GM12874 (cell line): ENCODE measurements at regions not wholly inside any gene's neighbourhood (a gene's known extent, or its start where the extent isn't known, plus 50 kb on each side); places are given as distances from the start of the nearest gene placed in this dataset.

Experiments
- TF ChIP-seq, protein P1 (sequence below): IDR thresholded peaks from 2 replicates; pipeline ENCODE4 v1.5.1; 2011; ENCODE audit warnings: low read depth, mild to moderate bottlenecking, control low read depth, low read length, moderate library complexity; ENCODE audit not compliant: insufficient read depth

DNA sequence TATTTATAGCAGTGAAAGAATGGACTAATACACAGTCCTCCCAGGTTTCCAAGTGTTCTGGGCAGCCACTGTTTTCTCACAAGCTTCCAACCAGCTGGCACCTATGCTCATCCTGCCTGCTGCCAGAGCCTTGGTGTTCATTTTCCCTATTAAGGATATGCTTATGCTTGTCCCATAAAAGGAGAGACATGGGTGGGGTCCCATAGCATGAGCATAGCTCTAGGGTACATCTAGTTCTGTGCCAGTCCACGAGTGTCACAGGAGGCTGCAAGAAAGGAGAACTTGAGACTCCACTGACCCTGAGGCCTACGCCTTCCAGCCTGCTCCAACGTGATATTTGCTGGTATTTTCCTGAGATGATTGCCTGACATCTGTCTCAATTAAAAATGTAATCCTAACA is 192.4 kb upstream of the PTGFR start:
- TF ChIP-seq, protein P1, sequence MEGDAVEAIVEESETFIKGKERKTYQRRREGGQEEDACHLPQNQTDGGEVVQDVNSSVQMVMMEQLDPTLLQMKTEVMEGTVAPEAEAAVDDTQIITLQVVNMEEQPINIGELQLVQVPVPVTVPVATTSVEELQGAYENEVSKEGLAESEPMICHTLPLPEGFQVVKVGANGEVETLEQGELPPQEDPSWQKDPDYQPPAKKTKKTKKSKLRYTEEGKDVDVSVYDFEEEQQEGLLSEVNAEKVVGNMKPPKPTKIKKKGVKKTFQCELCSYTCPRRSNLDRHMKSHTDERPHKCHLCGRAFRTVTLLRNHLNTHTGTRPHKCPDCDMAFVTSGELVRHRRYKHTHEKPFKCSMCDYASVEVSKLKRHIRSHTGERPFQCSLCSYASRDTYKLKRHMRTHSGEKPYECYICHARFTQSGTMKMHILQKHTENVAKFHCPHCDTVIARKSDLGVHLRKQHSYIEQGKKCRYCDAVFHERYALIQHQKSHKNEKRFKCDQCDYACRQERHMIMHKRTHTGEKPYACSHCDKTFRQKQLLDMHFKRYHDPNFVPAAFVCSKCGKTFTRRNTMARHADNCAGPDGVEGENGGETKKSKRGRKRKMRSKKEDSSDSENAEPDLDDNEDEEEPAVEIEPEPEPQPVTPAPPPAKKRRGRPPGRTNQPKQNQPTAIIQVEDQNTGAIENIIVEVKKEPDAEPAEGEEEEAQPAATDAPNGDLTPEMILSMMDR, result no peak

DNA sequence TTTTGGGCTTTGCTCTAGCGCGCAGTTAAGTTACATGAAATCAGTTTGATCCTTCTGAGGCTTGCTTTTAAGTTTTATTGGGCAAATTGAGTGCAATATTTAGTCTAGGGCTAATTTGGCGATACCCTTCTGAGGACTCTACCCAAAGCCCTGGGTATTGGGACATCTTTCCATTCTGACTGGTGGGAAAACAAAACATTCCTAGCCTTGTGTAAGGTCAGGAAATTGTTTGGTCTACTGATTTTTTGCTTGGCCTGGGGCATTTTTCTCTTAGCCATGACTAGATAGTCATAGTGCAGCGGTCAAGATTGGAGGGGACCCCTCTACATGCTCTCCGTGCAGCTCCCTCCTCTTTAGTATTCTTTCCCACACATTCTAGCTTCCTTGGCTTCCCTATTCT is 189.6 kb upstream of the PTGFR start:
- TF ChIP-seq, protein P1, result no peak

DNA sequence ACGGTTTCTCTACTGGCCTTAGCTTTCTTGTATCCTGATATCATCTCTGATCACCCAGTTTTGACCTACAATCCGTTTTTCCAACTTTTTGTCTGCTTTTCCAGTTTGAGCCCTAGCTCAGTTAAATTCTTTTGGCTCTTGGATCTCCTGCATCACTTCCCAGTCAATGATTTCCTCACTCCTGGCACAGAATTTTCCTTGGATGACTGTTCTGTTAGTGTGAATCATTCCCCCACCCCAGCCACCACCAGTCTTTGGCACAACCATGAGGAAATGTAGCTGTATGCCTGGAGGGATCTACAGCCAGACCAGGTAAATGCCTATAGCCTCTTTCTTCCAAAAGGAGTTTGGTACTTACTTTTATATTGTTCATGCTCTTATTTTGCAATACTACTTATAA is 187.2 kb upstream of the PTGFR start:
- TF ChIP-seq, protein P1, result no peak

DNA sequence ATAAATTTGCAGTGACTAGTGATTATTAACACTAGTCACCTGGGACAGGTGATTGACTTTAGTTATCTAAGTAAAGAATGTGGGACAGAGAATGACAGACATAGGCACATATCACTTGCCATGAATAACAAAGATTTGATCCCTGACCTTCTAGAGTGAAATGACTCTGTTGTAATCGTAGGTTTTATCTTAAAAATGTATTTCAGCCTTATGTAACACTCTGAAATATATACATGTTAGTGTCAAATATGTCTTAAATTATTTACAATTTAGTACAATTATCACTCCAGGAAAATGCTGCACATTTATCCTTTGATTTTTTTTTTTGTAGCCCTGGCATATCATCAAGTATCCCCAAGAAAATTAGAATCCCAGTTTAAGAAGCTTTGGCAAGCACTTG is 186.4 kb upstream of the PTGFR start:
- TF ChIP-seq, protein P1, result no peak

DNA sequence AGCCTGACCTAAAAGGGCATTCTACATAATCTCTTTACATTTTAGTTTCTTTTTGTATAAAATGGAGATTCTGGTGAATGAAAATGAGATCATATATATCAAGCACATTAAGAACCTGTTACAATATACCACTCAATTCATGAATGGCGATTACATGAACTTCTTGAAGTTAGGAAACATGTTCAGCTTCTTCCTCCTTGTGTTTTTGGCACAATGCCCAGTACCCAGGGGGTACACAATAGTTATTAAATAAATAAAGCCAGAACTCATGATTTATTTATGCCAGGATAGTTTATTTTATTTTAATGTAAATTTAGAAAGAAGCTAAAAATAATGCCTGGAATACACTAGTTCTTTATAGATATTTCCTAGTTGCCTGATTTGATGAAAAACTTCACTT is 186.0 kb upstream of the PTGFR start:
- TF ChIP-seq, protein P1, result no peak

DNA sequence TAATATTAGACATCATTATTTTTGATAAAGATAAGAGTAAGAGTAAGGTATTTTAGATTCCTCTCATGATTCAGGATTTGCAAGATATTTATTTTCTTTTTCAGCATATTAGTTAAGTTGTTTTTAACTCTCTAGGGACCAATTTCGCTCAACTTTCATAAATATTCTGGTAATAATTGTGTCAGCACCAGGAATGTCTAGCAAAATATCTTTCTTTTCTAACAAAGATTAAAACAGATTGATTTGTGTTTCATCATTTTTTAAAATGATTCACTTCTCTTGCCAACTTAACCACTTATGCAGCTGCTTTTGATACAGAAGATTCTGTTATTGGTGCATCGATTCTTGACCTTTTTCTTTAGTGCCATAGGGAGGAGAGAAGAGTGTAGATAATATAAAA is 172.8 kb upstream of the PTGFR start:
- TF ChIP-seq, protein P1, result no peak

DNA sequence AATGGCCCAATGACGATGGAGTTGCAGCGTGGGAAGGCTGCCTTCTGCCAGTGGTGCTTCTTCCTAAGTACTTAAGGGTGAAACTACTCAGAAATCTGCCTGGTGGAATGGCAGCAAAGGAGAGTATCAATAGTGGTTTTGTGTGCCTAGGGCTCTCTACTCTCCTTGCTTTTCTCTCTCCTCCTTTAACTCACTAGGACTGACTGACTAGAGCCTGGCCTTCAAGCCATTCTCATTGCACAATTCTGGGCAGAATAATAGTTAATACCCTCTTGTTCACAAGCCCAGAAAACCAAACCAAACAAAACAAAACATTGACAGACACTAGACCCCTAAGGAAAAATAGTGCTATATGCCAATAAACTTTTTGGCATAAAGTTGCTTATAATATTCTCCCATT is 171.2 kb upstream of the PTGFR start:
- TF ChIP-seq, protein P1, result no peak
